ENCODE measurements at regions not wholly inside any gene's neighbourhood (a gene's known extent, or its start where the extent isn't known, plus 50 kb on each side); places are given as distances from the start of the nearest gene placed in this dataset.

- no peak for DNase-seq (ENCODE audit: extremely low read depth, low read depth, low spot score)
Measured at GRCh38 chr12:28814246-28814645, 334.8 kb upstream of the FAR2 start.

GRCh38 chr12:28817524-28817923 is 331.6 kb upstream of the FAR2 start:
- no peak for DNase-seq (ENCODE audit: extremely low read depth, low read depth, low spot score)

GRCh38 chr12:28824193-28824846 is 324.8 kb upstream of the FAR2 start:
- DNase-seq (ENCODE audit: extremely low read depth, low read depth, low spot score) = no peak

- no peak for DNase-seq (ENCODE audit: extremely low read depth, low read depth, low spot score)
Measured at GRCh38 chr12:28824849-28825248, 324.2 kb upstream of the FAR2 start.

- DNase-seq (ENCODE audit: extremely low read depth, low read depth, low spot score) = no peak
Measured at GRCh38 chr12:28826766-28827165, 322.3 kb upstream of the FAR2 start.

- no peak for DNase-seq (ENCODE audit: extremely low read depth, low read depth, low spot score)
Measured at GRCh38 chr12:28827861-28828260, 321.2 kb upstream of the FAR2 start.

GRCh38 chr12:28828318-28828717 is 320.8 kb upstream of the FAR2 start:
- no peak for DNase-seq (ENCODE audit: extremely low read depth, low read depth, low spot score)

- no peak for DNase-seq (ENCODE audit: extremely low read depth, low read depth, low spot score)
Measured at GRCh38 chr12:28830491-28830890, 318.6 kb upstream of the FAR2 start.

- DNase-seq (ENCODE audit: extremely low read depth, low read depth, low spot score) = no peak
Measured at GRCh38 chr12:28844718-28845117, 304.4 kb upstream of the FAR2 start.

GRCh38 chr12:28851781-28852180 is 297.3 kb upstream of the FAR2 start:
- DNase-seq (ENCODE audit: extremely low read depth, low read depth, low spot score) = no peak

GRCh38 chr12:28855761-28856310 is 293.2 kb upstream of the FAR2 start:
- no peak for DNase-seq (ENCODE audit: extremely low read depth, low read depth, low spot score)

- no peak for DNase-seq (ENCODE audit: extremely low read depth, low read depth, low spot score)
Measured at GRCh38 chr12:28857369-28857768, 291.7 kb upstream of the FAR2 start.

- no peak for DNase-seq (ENCODE audit: extremely low read depth, low read depth, low spot score)
Measured at GRCh38 chr12:28859551-28859950, 289.5 kb upstream of the FAR2 start.

GRCh38 chr12:28865776-28866175 is 283.3 kb upstream of the FAR2 start:
- DNase-seq (ENCODE audit: extremely low read depth, low read depth, low spot score) = no peak

- no peak for DNase-seq (ENCODE audit: extremely low read depth, low read depth, low spot score)
Measured at GRCh38 chr12:28866296-28866695, 282.8 kb upstream of the FAR2 start.

GRCh38 chr12:28866715-28867503 is 282.2 kb upstream of the FAR2 start:
- DNase-seq (ENCODE audit: extremely low read depth, low read depth, low spot score) = no peak

- no peak for DNase-seq (ENCODE audit: extremely low read depth, low read depth, low spot score)
Measured at GRCh38 chr12:28868414-28868813, 280.7 kb upstream of the FAR2 start.

GRCh38 chr12:28869197-28869596 is 279.9 kb upstream of the FAR2 start:
- no peak for DNase-seq (ENCODE audit: extremely low read depth, low read depth, low spot score)

- no peak for DNase-seq (ENCODE audit: extremely low read depth, low read depth, low spot score)
Measured at GRCh38 chr12:28870839-28871440, 278.1 kb upstream of the FAR2 start.

- DNase-seq (ENCODE audit: extremely low read depth, low read depth, low spot score) = peak; percentile 41
Measured at GRCh38 chr12:28872654-28873268, 276.3 kb upstream of the FAR2 start.

GRCh38 chr12:28874758-28875157 is 274.3 kb upstream of the FAR2 start:
- no peak for DNase-seq (ENCODE audit: extremely low read depth, low read depth, low spot score)
